Thoracic aorta (tissue), 2 donors: ENCODE measurements at regions not wholly inside any gene's neighbourhood (a gene's known extent, or its start where the extent isn't known, plus 50 kb on each side); places are given as distances from the start of the nearest gene placed in this dataset.

ENCODE experiments used
- ATAC-seq: fragments of 150-250 bp; one replicate; pipeline ENCODE4 v1.8.0; 2017; ENCODE audit warnings: low read depth; ENCODE audit not compliant: insufficient number of reproducible peaks, low FRiP score
- DNase-seq: peaks from one replicate; pipeline ENCODE4 v3.0.0-alpha.2; 2020; ENCODE audit warnings: low spot score
- H3K27ac ChIP-seq, 2 donors: fragments of 200-600 bp; sonication (generic); 1 replicate in 1 of 2; 2 replicates in 1 of 2; pipeline ENCODE4 v1.5.1; 2016; ENCODE audit warnings: mild to moderate bottlenecking in 2 of 2, moderate library complexity in 2 of 2
- H3K27me3 ChIP-seq: fragments of 200-600 bp; sonication (generic); replicated peaks from 2 replicates; pipeline ENCODE4 v1.6.0; 2016; ENCODE audit warnings: mild to moderate bottlenecking; ENCODE audit not compliant: insufficient read depth
- H3K36me3 ChIP-seq: fragments of 200-600 bp; sonication (generic); one replicate; pipeline ENCODE4 v1.5.1; 2016
- H3K4me1 ChIP-seq, 2 donors: fragments of 200-600 bp; sonication (generic); 1 replicate in 1 of 2; 2 replicates in 1 of 2; pipeline versions ENCODE4 v1.5.1 to v1.6.0; 2016; ENCODE audit warnings: low read depth in 2 of 2, mild to moderate bottlenecking in 1 of 2; ENCODE audit not compliant: control insufficient read depth in 1 of 2
- H3K4me3 ChIP-seq: fragments of 200-600 bp; sonication (generic); 2 replicates; pipeline ENCODE4 v1.5.1; 2016; ENCODE audit warnings: mild to moderate bottlenecking
- H3K9me3 ChIP-seq: fragments of 200-600 bp; sonication (generic); 2 replicates; pipeline ENCODE4 v1.5.1; 2016
- CTCF ChIP-seq: fragments of 200-600 bp; sonication (generic); IDR thresholded peaks from one replicate; pipeline ENCODE4 v1.5.1; 2019; ENCODE audit warnings: antibody characterized with exemption

- Histone ChIP-seq H3K27me3 (no peaks in the 10 kb centered on the region), H3K9me3 (no peaks in the 10 kb centered on the region), H3K36me3 (no peaks in the 10 kb centered on the region), H3K4me1 (peaks cover 13 to 17% of the 10 kb centered on the region in 2 donors), H3K4me3 (no peak overlapping the region), H3K27ac (no peak overlapping the region)
- DNase-seq (no peak), ATAC-seq (no peak)
- no peak for TF ChIP-seq CTCF
Measured at GRCh38 chr5:167785106-167785505, 506.3 kb upstream of the WWC1 start.

GRCh38 chr5:167785901-167786300 is 505.5 kb upstream of the WWC1 start:
- Histone ChIP-seq H3K27ac (peak overlapping the region in 1 of 2 donors; percentile 39), H3K4me1 (peaks cover 14 to 17% of the 10 kb centered on the region in 2 donors), H3K9me3 (no peaks in the 10 kb centered on the region), H3K4me3 (no peak overlapping the region), H3K27me3 (no peaks in the 10 kb centered on the region), H3K36me3 (no peaks in the 10 kb centered on the region)
- DNase-seq (no peak), ATAC-seq (no peak)
- no peak for TF ChIP-seq CTCF

- TF ChIP-seq CTCF: no peak
- Histone ChIP-seq H3K9me3 (no peaks in the 10 kb centered on the region), H3K27ac (peak overlapping the region in 1 of 2 donors; percentile 39), H3K4me3 (no peak overlapping the region), H3K27me3 (no peaks in the 10 kb centered on the region), H3K4me1 (peaks cover 17 to 19% of the 10 kb centered on the region in 2 donors), H3K36me3 (no peaks in the 10 kb centered on the region)
- ATAC-seq: no peak
- no peak for DNase-seq
Measured at GRCh38 chr5:167786871-167787578, 504.4 kb upstream of the WWC1 start.

- DNase-seq (no peak), ATAC-seq (no peak)
- peaks cover 17 to 19% of the 10 kb centered on the region in 2 donors for H3K4me1 ChIP-seq
- no peaks in the 10 kb centered on the region for H3K9me3 ChIP-seq
- H3K36me3 ChIP-seq: no peaks in the 10 kb centered on the region
- peak overlapping the region; percentile 71 for H3K4me3 ChIP-seq
- H3K27me3 ChIP-seq: no peaks in the 10 kb centered on the region
- H3K27ac ChIP-seq: peak overlapping the region; percentile 48 to 73
- no peak for TF ChIP-seq CTCF
Measured at GRCh38 chr5:167790045-167790444, 501.4 kb upstream of the WWC1 start.

GRCh38 chr5:167790462-167791260 is 500.8 kb upstream of the WWC1 start:
- peak overlapping the region; percentile 48 to 73 for H3K27ac ChIP-seq
- H3K4me1 ChIP-seq: peaks cover 15 to 19% of the 10 kb centered on the region in 2 donors
- no peak for TF ChIP-seq CTCF
- peak overlapping the region; percentile 71 for H3K4me3 ChIP-seq
- DNase-seq (no peak), ATAC-seq (no peak)
- H3K9me3 ChIP-seq: no peaks in the 10 kb centered on the region
- H3K36me3 ChIP-seq: no peaks in the 10 kb centered on the region
- no peaks in the 10 kb centered on the region for H3K27me3 ChIP-seq
